GM23338 (cell line): ENCODE measurements at regions not wholly inside any gene's neighbourhood (a gene's known extent, or its start where the extent isn't known, plus 50 kb on each side); places are given as distances from the start of the nearest gene placed in this dataset.

Experiments
- ATAC-seq: fragments of 200-7000 bp; cut with Tn5 transposase; 3 replicates; pipeline ENCODE4 v1.9.1; 2020
- DNase-seq: peaks from one replicate; pipeline ENCODE4 v3.0.0-alpha.2; 2015; ENCODE audit warnings: low spot score
- H2AFZ ChIP-seq: fragments of 200-600 bp; sonication (generic); 2 replicates; pipeline ENCODE4 v1.8.0; 2016; ENCODE audit warnings: antibody characterized with exemption, mild to moderate bottlenecking, moderate library complexity
- H3F3A ChIP-seq: fragments of 200-600 bp; sonication (generic); replicated peaks from 2 replicates; pipeline ENCODE4 v1.8.0; 2017; ENCODE audit warnings: antibody characterized with exemption, mixed run types, low read depth
- H3K27ac ChIP-seq: fragments of 200-600 bp; sonication (generic); 2 replicates; pipeline ENCODE4 v1.6.1; 2016; ENCODE audit warnings: low read depth
- H3K27me3 ChIP-seq: fragments of 200-600 bp; sonication (generic); 2 replicates; pipeline ENCODE4 v1.8.0; 2016; ENCODE audit warnings: mild to moderate bottlenecking, mixed run types, moderate library complexity; ENCODE audit not compliant: insufficient read depth
- H3K36me3 ChIP-seq: fragments of 200-600 bp; sonication (generic); 2 replicates; pipeline ENCODE4 v1.8.0; 2016; ENCODE audit warnings: mild to moderate bottlenecking; ENCODE audit not compliant: insufficient read depth
- H3K4me1 ChIP-seq: fragments of 200-600 bp; sonication (generic); 2 replicates; pipeline ENCODE4 v1.8.0; 2016; ENCODE audit warnings: mild to moderate bottlenecking, moderate library complexity; ENCODE audit not compliant: insufficient read depth
- H3K4me2 ChIP-seq: fragments of 200-600 bp; sonication (generic); 2 replicates; pipeline ENCODE4 v1.7.1; 2017; ENCODE audit warnings: mixed run types
- H3K4me3 ChIP-seq: fragments of 200-600 bp; sonication (generic); 2 replicates; pipeline ENCODE4 v1.6.1; 2016; ENCODE audit warnings: mixed run types
- H3K79me2 ChIP-seq: fragments of 200-600 bp; sonication (generic); replicated peaks from 2 replicates; pipeline ENCODE4 v1.8.0; 2017; ENCODE audit warnings: mild to moderate bottlenecking; ENCODE audit not compliant: insufficient read depth
- H3K9me2 ChIP-seq: fragments of 200-600 bp; sonication (generic); 2 replicates; pipeline ENCODE4 v1.8.0; 2017; ENCODE audit not compliant: insufficient read depth
- H4K20me1 ChIP-seq: fragments of 200-600 bp; sonication (generic); replicated peaks from 2 replicates; pipeline ENCODE4 v1.8.0; 2017; ENCODE audit warnings: mild to moderate bottlenecking; ENCODE audit not compliant: insufficient read depth
- H3K27ac Mint-ChIP-seq: 2 replicates; pipeline ENCODE4 v1.8.0; 2020; ENCODE audit warnings: inconsistent platforms, mild to moderate bottlenecking, moderate library complexity, mixed read lengths
- H3K27me3 Mint-ChIP-seq: 3 replicates; pipeline ENCODE4 v1.8.0; 2022; ENCODE audit warnings: low read depth, mild to moderate bottlenecking, moderate library complexity, mixed read lengths, inconsistent platforms; ENCODE audit not compliant: insufficient read depth, poor library complexity
- H3K36me3 Mint-ChIP-seq: 3 replicates; pipeline ENCODE4 v1.8.0; 2021; ENCODE audit warnings: low read depth, mild to moderate bottlenecking, inconsistent platforms, moderate library complexity, mixed read lengths
- H3K4me1 Mint-ChIP-seq: 3 replicates; pipeline ENCODE4 v1.8.0; 2020; ENCODE audit warnings: mild to moderate bottlenecking, inconsistent platforms, mixed read lengths
- H3K4me3 Mint-ChIP-seq: 3 replicates; pipeline ENCODE4 v1.8.0; 2021; ENCODE audit warnings: moderate library complexity, mild to moderate bottlenecking, inconsistent platforms, mixed read lengths
- H3K9me3 Mint-ChIP-seq: 3 replicates; pipeline ENCODE4 v1.8.0; 2020; ENCODE audit warnings: moderate library complexity, mild to moderate bottlenecking, inconsistent platforms, mixed read lengths
- CREB1 ChIP-seq: fragments of 250-450 bp; sonication (Bioruptor Pico); IDR thresholded peaks from 2 replicates; pipeline ENCODE4 v1.5.0; 2020; ENCODE audit warnings: low read depth, mild to moderate bottlenecking, moderate library complexity
- CTCF ChIP-seq, 2 experiments: fragments of 200-600 bp in 1 of 2; sonication (generic) in 1 of 2; conservative IDR thresholded peaks; 2 replicates each; pipeline versions ENCODE4 v1.5.1 to v1.6.1; 2016 to 2017; ENCODE audit warnings: antibody characterized with exemption in 2 of 2, low read depth in 2 of 2, mild to moderate bottlenecking in 2 of 2, moderate library complexity in 1 of 2
- ETS1 ChIP-seq: IDR thresholded peaks from 2 replicates; pipeline ENCODE4 v1.6.1; 2016; ENCODE audit warnings: antibody characterized with exemption
- EZH2 ChIP-seq: fragments of 200-600 bp; sonication (generic); IDR thresholded peaks from one replicate; pipeline ENCODE4 v1.8.0; 2017; ENCODE audit warnings: antibody characterized with exemption, mild to moderate bottlenecking, low read depth; ENCODE audit not compliant: unreplicated experiment
- EZH2phosphoT487 ChIP-seq: fragments of 200-600 bp; sonication (generic); IDR thresholded peaks from one replicate; pipeline ENCODE4 v1.8.1; 2018; ENCODE audit warnings: antibody characterized with exemption; ENCODE audit not compliant: unreplicated experiment
- JUNB ChIP-seq: IDR thresholded peaks from one replicate; pipeline ENCODE4 v1.6.1; 2016; ENCODE audit warnings: antibody characterized with exemption; ENCODE audit not compliant: unreplicated experiment
- NANOG ChIP-seq: IDR thresholded peaks from 2 replicates; pipeline ENCODE4 v1.6.1; 2016; ENCODE audit warnings: antibody characterized with exemption, borderline replicate concordance
- POLR2AphosphoS5 ChIP-seq: IDR thresholded peaks from 2 replicates; pipeline ENCODE4 v1.6.1; 2016; ENCODE audit warnings: antibody characterized with exemption, low read depth
- STAT1 ChIP-seq: IDR thresholded peaks from one replicate; pipeline ENCODE4 v1.6.1; 2016; ENCODE audit warnings: antibody characterized with exemption; ENCODE audit not compliant: unreplicated experiment
- ZNF114 ChIP-seq: fragments of 250-450 bp; sonication (Bioruptor Pico); IDR thresholded peaks from 2 replicates; pipeline ENCODE4 v1.5.0; 2020; ENCODE audit warnings: mild to moderate bottlenecking, moderate library complexity
- ZNF331 ChIP-seq: fragments of 250-450 bp; sonication (Bioruptor Pico); IDR thresholded peaks from 2 replicates; pipeline ENCODE4 v1.5.0; 2020; ENCODE audit warnings: low read depth, mild to moderate bottlenecking, moderate library complexity
- ZNF462 ChIP-seq: fragments of 250-450 bp; sonication (Bioruptor Pico); IDR thresholded peaks from 2 replicates; pipeline ENCODE4 v1.5.0; 2020; ENCODE audit warnings: mild to moderate bottlenecking, moderate library complexity
- TF ChIP-seq, protein P1 (sequence below): IDR thresholded peaks from one replicate; pipeline ENCODE4 v1.6.1; 2018; ENCODE audit warnings: antibody characterized with exemption; ENCODE audit not compliant: unreplicated experiment

- Histone ChIP-seq H3K79me2 (no peaks in the 10 kb centered on the region), H3F3A (no peaks in the 10 kb centered on the region), H3K36me3 (no peaks in the 10 kb centered on the region), H4K20me1 (no peaks in the 10 kb centered on the region), H3K27me3 (no peaks in the 10 kb centered on the region), H3K9me2 (peaks cover 11% of the 10 kb centered on the region), H3K4me3 (no peak overlapping the region), H3K4me1 (peaks cover 8% of the 10 kb centered on the region; the same call in 1 of the 2 replicates), H3K4me2 (no peak overlapping the region), H3K27ac (no peak overlapping the region), H2AFZ (no peak overlapping the region)
- ATAC-seq (no peak), DNase-seq (no peak)
- H3K27me3 Mint-ChIP-seq, result no peaks in the 10 kb centered on the region
- H3K4me3 Mint-ChIP-seq, result no peak overlapping the region
- H3K9me3 Mint-ChIP-seq, result peaks cover 5% of the 10 kb centered on the region; the same call in 1 of the 3 replicates
- H3K4me1 Mint-ChIP-seq, result peaks cover 13% of the 10 kb centered on the region; the same call in 2 of the 3 replicates
- no peak overlapping the region for H3K27ac Mint-ChIP-seq
- no peak for TF ChIP-seq ZNF462
- TF ChIP-seq EZH2, result no peak
- no peak for TF ChIP-seq STAT1
- TF ChIP-seq, protein P1, sequence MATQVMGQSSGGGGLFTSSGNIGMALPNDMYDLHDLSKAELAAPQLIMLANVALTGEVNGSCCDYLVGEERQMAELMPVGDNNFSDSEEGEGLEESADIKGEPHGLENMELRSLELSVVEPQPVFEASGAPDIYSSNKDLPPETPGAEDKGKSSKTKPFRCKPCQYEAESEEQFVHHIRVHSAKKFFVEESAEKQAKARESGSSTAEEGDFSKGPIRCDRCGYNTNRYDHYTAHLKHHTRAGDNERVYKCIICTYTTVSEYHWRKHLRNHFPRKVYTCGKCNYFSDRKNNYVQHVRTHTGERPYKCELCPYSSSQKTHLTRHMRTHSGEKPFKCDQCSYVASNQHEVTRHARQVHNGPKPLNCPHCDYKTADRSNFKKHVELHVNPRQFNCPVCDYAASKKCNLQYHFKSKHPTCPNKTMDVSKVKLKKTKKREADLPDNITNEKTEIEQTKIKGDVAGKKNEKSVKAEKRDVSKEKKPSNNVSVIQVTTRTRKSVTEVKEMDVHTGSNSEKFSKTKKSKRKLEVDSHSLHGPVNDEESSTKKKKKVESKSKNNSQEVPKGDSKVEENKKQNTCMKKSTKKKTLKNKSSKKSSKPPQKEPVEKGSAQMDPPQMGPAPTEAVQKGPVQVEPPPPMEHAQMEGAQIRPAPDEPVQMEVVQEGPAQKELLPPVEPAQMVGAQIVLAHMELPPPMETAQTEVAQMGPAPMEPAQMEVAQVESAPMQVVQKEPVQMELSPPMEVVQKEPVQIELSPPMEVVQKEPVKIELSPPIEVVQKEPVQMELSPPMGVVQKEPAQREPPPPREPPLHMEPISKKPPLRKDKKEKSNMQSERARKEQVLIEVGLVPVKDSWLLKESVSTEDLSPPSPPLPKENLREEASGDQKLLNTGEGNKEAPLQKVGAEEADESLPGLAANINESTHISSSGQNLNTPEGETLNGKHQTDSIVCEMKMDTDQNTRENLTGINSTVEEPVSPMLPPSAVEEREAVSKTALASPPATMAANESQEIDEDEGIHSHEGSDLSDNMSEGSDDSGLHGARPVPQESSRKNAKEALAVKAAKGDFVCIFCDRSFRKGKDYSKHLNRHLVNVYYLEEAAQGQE, result no peak
- no peak for TF ChIP-seq ZNF114 (CRISPR knock-in tag)
- no peak for TF ChIP-seq ETS1
- no peak for TF ChIP-seq CREB1 (CRISPR knock-in tag)
- no peak for TF ChIP-seq EZH2phosphoT487
- no peak for TF ChIP-seq NANOG
- no peak for TF ChIP-seq POLR2AphosphoS5
- no peak for TF ChIP-seq ZNF331 (CRISPR knock-in tag)
- TF ChIP-seq JUNB, result no peak
- TF ChIP-seq CTCF (conservative IDR thresholded peaks at IDR 0.05; ENCODE audit: low read depth in 2 of 2), result no peak
- no peaks in the 10 kb centered on the region for H3K36me3 Mint-ChIP-seq
These were observed 158.5 kb downstream of the C7orf25 start for GRCh38 chr7:42753367-42753766.
